ENCODE measurements at regions not wholly inside any gene's neighbourhood (a gene's known extent, or its start where the extent isn't known, plus 50 kb on each side); places are given as distances from the start of the nearest gene placed in this dataset.

DNA sequence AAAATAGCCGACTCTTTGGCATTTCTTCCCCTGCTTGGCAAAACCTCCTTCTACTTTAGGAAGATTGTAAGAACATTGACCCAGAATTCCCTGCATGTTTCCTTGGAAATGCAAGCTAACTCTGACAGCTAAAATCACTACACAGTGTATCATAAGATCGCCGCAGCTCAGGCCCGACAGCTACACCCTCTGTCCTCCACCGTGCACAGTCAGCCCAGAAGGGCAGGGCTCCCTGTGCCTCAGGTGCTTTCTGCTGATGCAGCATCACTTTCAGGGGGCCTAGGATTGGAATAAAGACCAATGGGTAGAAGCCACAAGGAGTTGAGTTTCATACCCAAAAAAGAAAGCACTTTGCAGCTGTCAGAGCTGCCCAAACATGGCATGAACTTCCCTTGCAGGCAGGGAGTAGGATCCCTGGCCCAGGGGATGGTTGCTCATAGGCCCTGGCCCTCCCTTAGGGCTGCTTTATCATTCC lies 145.3 kb downstream of the SEC16B start:
- no peak overlapping the region for H3K4me3 ChIP-seq (ENCODE audit: low read depth, low read length)
- DNase-seq (ENCODE audit: low read depth): peak; percentile 2
- TF ChIP-seq, protein P1, sequence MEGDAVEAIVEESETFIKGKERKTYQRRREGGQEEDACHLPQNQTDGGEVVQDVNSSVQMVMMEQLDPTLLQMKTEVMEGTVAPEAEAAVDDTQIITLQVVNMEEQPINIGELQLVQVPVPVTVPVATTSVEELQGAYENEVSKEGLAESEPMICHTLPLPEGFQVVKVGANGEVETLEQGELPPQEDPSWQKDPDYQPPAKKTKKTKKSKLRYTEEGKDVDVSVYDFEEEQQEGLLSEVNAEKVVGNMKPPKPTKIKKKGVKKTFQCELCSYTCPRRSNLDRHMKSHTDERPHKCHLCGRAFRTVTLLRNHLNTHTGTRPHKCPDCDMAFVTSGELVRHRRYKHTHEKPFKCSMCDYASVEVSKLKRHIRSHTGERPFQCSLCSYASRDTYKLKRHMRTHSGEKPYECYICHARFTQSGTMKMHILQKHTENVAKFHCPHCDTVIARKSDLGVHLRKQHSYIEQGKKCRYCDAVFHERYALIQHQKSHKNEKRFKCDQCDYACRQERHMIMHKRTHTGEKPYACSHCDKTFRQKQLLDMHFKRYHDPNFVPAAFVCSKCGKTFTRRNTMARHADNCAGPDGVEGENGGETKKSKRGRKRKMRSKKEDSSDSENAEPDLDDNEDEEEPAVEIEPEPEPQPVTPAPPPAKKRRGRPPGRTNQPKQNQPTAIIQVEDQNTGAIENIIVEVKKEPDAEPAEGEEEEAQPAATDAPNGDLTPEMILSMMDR (IDR thresholded peaks at IDR 0.05; ENCODE audit: insufficient read depth, low read length): no peak

- H3K4me3 ChIP-seq (ENCODE audit: low read depth, low read length): no peak overlapping the region
- TF ChIP-seq, protein P1 (IDR thresholded peaks at IDR 0.05; ENCODE audit: insufficient read depth, low read length): no peak
- no peak for DNase-seq (ENCODE audit: low read depth)
Measured at GRCh38 chr1:177820213-177820612, 149.6 kb downstream of the SEC16B start.

DNA sequence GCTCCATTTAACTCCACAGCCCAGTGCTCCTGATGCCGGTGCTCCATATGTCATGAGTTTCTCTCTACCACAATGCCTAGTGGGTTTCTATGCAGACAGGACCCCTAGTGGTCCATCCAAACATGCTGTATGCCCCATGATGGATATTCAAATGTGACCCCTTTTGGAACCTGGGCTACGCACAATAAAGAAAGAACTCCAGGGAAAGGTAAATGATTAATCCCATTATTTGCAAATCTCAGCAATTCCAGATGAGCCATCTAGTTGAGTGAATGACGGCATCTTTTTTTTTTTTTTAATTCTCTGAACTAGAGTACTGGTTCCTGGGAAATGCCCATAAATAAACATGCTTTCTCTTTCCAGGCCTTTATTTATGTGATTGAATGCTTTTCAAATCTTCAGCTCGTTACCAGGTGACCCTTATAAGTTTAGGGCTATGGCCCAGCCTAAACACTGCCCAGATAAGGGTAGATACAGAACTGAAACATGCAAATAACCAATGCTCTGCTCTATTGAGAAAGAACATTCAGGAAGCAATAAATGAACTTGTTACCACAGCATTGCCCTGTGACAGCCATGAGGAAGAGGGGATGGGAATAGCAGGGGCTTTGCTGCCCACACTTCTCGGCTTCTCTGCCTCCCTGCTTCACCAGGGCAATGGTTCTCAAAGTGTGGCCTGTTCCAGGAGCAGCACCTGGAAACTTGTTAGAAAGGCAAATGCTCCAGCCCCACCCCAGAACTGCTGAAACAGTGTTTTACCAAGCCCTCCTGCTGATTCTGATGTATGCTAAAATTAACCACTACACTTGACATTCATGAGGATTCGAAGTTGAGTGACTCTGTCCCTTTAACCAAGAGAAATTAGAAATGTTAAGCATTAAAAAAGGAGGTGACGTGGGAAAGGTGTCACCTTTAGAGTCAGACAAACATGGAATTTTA lies 151.7 kb downstream of the SEC16B start:
- DNase-seq (ENCODE audit: low read depth): no peak
- TF ChIP-seq, protein P1 (IDR thresholded peaks at IDR 0.05; ENCODE audit: insufficient read depth, low read length): no peak
- no peak overlapping the region for H3K4me3 ChIP-seq (ENCODE audit: low read depth, low read length)

DNA sequence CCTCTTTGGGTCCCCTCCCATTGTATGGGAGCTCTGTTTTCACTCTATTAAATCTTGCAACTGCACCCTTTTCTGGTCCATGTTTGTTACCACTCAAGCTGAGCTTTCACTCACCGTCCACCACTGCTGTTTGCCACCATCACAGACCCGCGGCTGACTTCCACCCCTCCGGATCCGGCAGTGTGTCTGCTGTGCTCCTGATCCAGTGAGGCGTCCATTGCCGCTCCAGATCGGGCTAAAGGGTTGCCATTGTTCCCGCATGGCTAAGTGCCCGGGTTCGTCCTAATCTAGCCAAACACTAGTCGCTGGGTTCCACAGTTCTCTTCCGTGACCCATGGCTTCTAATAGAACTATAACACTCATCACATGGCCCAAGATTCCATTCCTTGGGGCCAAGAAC lies 157.2 kb downstream of the SEC16B start:
- no peak for DNase-seq (ENCODE audit: low read depth)
- no peak overlapping the region for H3K4me3 ChIP-seq (ENCODE audit: low read depth, low read length)
- TF ChIP-seq, protein P1 (IDR thresholded peaks at IDR 0.05; ENCODE audit: insufficient read depth, low read length): no peak

DNA sequence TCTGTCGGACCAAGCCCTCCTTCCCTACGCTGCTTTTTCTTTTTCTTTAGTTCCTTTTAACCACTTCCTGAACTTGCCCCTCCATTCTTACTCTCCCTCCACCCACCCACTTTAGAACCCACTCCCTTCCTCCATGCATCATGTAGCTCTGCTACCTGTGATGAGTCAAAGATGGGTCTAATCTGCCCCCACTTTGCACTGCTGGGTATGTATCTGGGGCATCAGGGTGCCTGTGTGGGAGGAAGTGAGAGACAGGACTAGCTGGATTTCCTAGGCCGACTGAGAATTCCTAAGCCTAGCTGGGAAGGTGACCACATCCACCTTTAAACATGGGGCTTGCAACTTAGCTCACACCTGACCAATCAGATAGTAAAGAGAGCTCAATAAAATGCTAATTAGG lies 157.7 kb downstream of the SEC16B start:
- TF ChIP-seq, protein P1 (IDR thresholded peaks at IDR 0.05; ENCODE audit: insufficient read depth, low read length): no peak
- no peak overlapping the region for H3K4me3 ChIP-seq (ENCODE audit: low read depth, low read length)
- no peak for DNase-seq (ENCODE audit: low read depth)

- DNase-seq (ENCODE audit: low read depth): no peak
- TF ChIP-seq, protein P1 (IDR thresholded peaks at IDR 0.05; ENCODE audit: insufficient read depth, low read length): no peak
- no peak overlapping the region for H3K4me3 ChIP-seq (ENCODE audit: low read depth, low read length)
Measured at GRCh38 chr1:177811429-177811828, 158.4 kb downstream of the SEC16B start.

Data from fibroblast of the aortic adventitia (primary cell).